ENCODE measurements at regions not wholly inside any gene's neighbourhood (a gene's known extent, or its start where the extent isn't known, plus 50 kb on each side); places are given as distances from the start of the nearest gene placed in this dataset.

DNA sequence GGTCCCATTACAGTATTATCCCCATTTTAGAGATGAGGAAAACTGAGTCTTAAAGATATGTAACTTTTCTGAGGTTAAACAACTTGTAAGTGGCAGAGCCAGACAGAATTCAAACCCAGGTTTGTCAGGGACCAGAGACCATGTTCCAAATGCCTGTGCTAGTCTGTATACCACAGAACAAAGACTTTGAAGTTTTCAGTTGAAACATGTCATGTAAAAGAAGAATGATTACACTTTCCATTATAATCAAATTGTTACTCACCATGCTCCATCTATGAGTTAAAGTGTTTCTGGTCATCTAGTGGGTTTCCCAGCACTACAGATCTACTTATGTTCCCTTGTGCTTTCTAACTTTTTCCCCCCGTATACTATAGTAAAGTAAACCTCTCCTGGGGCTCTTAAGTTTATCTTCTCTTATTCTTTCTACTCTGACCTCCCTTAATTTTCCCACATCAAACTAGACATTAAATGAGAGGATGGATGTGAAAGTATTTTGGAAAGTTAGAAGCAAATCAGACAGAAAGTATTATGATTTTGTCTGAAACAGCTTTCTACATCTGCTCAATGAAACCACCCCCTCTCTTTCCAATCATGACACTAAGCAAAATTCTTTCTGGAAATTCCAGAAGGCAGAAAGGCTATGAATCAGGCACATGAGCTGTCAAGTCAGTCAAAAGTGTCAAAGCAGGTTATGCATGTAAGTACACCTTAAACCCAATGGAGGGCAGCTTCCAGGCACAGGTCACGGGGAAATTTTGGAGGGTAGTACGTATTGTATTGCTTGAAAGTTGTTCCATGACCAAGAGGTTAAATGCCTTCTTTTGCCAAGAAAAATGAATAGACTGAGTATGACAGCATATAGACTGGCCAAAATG lies 132.7 kb upstream of the MAP3K7 start:
- Histone ChIP-seq H3K4me2 (ENCODE audit: low read length) (no peak overlapping the region), H3K9me3 (ENCODE audit: insufficient read depth, low read length) (no peaks in the 10 kb centered on the region), H3K79me2 (ENCODE audit: low read length) (no peaks in the 10 kb centered on the region), H2AFZ (ENCODE audit: low read depth, low read length) (no peak overlapping the region), H3K36me3 (replicated peaks; ENCODE audit: low read depth, low read length) (no peaks in the 10 kb centered on the region), H3K4me1 (ENCODE audit: low read length) (no peaks in the 10 kb centered on the region), H3K27ac (ENCODE audit: low read length) (no peak overlapping the region), H3K9ac (ENCODE audit: low read length) (no peak overlapping the region), H3K4me3 (ENCODE audit: low read length) (no peak overlapping the region), H3K27me3 (ENCODE audit: low read depth, low read length) (no peaks in the 10 kb centered on the region), H4K20me1 (ENCODE audit: insufficient read depth, low read length) (no peaks in the 10 kb centered on the region)
- TF ChIP-seq EZH2phosphoT487 (IDR thresholded peaks at IDR 0.05; ENCODE audit: low read depth) = no peak
- TF ChIP-seq, protein P1, sequence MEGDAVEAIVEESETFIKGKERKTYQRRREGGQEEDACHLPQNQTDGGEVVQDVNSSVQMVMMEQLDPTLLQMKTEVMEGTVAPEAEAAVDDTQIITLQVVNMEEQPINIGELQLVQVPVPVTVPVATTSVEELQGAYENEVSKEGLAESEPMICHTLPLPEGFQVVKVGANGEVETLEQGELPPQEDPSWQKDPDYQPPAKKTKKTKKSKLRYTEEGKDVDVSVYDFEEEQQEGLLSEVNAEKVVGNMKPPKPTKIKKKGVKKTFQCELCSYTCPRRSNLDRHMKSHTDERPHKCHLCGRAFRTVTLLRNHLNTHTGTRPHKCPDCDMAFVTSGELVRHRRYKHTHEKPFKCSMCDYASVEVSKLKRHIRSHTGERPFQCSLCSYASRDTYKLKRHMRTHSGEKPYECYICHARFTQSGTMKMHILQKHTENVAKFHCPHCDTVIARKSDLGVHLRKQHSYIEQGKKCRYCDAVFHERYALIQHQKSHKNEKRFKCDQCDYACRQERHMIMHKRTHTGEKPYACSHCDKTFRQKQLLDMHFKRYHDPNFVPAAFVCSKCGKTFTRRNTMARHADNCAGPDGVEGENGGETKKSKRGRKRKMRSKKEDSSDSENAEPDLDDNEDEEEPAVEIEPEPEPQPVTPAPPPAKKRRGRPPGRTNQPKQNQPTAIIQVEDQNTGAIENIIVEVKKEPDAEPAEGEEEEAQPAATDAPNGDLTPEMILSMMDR (IDR thresholded peaks at IDR 0.05; ENCODE audit: low read depth, low read length) = no peak

DNA sequence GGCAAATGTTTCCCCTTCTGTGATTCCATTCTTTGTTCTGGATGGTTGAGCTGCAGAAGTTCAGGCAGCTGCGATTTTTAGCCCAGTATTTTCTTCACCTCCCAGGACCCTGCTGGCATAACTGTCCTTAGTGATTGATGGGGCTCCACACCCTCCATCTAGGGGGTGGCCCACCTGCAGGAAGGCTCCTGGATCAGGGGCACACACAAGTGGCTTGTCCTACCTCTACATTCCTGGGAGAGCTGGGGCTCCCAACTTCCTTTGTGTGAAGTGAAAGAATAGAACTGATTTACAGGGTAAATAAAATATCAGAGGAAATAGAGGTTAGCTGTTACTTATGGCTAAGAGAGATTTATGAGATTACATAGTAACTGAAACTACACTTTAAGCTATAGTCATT lies 129.5 kb upstream of the MAP3K7 start:
- Histone ChIP-seq H3K79me2 (ENCODE audit: low read length) (no peaks in the 10 kb centered on the region), H2AFZ (ENCODE audit: low read depth, low read length) (no peak overlapping the region), H3K4me1 (ENCODE audit: low read length) (no peaks in the 10 kb centered on the region), H3K27me3 (ENCODE audit: low read depth, low read length) (no peaks in the 10 kb centered on the region), H3K4me3 (ENCODE audit: low read length) (no peak overlapping the region), H3K27ac (ENCODE audit: low read length) (no peak overlapping the region), H3K36me3 (replicated peaks; ENCODE audit: low read depth, low read length) (no peaks in the 10 kb centered on the region), H3K9ac (ENCODE audit: low read length) (no peak overlapping the region), H3K9me3 (ENCODE audit: insufficient read depth, low read length) (no peaks in the 10 kb centered on the region), H4K20me1 (ENCODE audit: insufficient read depth, low read length) (no peaks in the 10 kb centered on the region), H3K4me2 (ENCODE audit: low read length) (no peak overlapping the region)
- TF ChIP-seq EZH2phosphoT487 (IDR thresholded peaks at IDR 0.05; ENCODE audit: low read depth) = no peak
- TF ChIP-seq, protein P1 (IDR thresholded peaks at IDR 0.05; ENCODE audit: low read depth, low read length) = no peak

DNA sequence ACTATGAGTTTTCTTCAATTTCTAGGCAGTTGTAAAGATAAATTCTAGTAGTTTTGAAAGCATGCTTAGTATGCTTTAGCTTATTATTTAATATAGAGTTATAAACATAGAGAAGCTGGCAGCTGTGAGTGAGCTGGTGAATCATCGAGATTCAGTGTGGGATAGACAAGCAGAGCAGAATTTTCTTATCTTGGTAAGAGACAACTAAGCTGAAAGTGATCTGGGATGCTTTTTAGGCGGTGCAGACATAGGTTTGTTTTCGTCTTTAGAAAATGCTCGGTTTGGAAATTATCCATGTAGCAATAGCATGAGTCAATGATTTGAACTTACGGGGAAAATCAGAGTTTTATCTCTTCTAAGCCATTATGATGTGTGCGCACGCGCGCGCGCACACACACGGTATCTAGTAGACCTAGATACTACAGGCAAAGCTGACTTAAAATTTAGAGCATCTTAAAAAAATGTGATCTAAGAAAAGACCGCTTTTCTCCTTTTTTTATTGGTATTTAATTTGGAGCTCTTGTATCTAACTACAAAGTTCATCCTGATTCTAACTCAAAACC lies 128.3 kb upstream of the MAP3K7 start:
- no peak overlapping the region for H3K9ac ChIP-seq (ENCODE audit: low read length)
- H4K20me1 ChIP-seq (ENCODE audit: insufficient read depth, low read length) = no peaks in the 10 kb centered on the region
- no peaks in the 10 kb centered on the region for H3K9me3 ChIP-seq (ENCODE audit: insufficient read depth, low read length)
- H3K4me1 ChIP-seq (ENCODE audit: low read length) = no peaks in the 10 kb centered on the region
- no peaks in the 10 kb centered on the region for H3K27me3 ChIP-seq (ENCODE audit: low read depth, low read length)
- no peak overlapping the region for H2AFZ ChIP-seq (ENCODE audit: low read depth, low read length)
- no peaks in the 10 kb centered on the region for H3K36me3 ChIP-seq (replicated peaks; ENCODE audit: low read depth, low read length)
- H3K27ac ChIP-seq (ENCODE audit: low read length) = no peak overlapping the region
- H3K79me2 ChIP-seq (ENCODE audit: low read length) = no peaks in the 10 kb centered on the region
- TF ChIP-seq, protein P1 (IDR thresholded peaks at IDR 0.05; ENCODE audit: low read depth, low read length) = no peak
- TF ChIP-seq EZH2phosphoT487 (IDR thresholded peaks at IDR 0.05; ENCODE audit: low read depth) = no peak
- no peak overlapping the region for H3K4me3 ChIP-seq (ENCODE audit: low read length)
- H3K4me2 ChIP-seq (ENCODE audit: low read length) = no peak overlapping the region

DNA sequence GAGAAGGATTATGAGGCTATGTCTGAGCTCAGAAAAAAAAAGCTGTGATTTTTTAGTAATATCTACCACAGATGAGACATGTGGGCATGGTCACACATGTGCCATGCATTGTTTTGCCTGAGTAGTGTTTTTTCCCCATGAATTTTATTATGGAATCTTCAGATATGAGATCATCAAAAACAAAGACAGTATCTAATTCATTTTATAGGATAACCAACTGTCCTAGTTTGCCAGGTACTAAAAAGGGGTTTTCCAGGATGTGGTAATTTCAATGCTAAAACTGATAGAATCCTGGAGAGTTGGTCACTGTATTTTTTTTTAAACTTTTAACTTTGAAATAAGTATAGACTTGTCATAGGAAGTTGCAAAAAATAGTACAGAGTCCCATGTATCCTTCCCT lies 127.4 kb upstream of the MAP3K7 start:
- no peaks in the 10 kb centered on the region for H3K9me3 ChIP-seq (ENCODE audit: insufficient read depth, low read length)

More for the DNA sequence above, 127.4 kb upstream of the MAP3K7 start:
- Histone ChIP-seq H2AFZ (ENCODE audit: low read depth, low read length) (no peak overlapping the region), H3K36me3 (replicated peaks; ENCODE audit: low read depth, low read length) (no peaks in the 10 kb centered on the region), H4K20me1 (ENCODE audit: insufficient read depth, low read length) (no peaks in the 10 kb centered on the region), H3K27ac (ENCODE audit: low read length) (no peak overlapping the region), H3K4me2 (ENCODE audit: low read length) (no peak overlapping the region), H3K9ac (ENCODE audit: low read length) (no peak overlapping the region), H3K79me2 (ENCODE audit: low read length) (no peaks in the 10 kb centered on the region), H3K4me1 (ENCODE audit: low read length) (no peaks in the 10 kb centered on the region), H3K27me3 (ENCODE audit: low read depth, low read length) (no peaks in the 10 kb centered on the region), H3K4me3 (ENCODE audit: low read length) (no peak overlapping the region)
- TF ChIP-seq EZH2phosphoT487 (IDR thresholded peaks at IDR 0.05; ENCODE audit: low read depth) = no peak
- TF ChIP-seq, protein P1 (IDR thresholded peaks at IDR 0.05; ENCODE audit: low read depth, low read length) = no peak

Data from OCI-LY3 (cell line).